Effector CD8-positive, alpha-beta T cell (primary cell): ENCODE measurements at regions not wholly inside any gene's neighbourhood (a gene's known extent, or its start where the extent isn't known, plus 50 kb on each side); places are given as distances from the start of the nearest gene placed in this dataset.
"Not testable (repeated sequence)": the region's sequence is repeated elsewhere in the genome, so short reads cannot be mapped to it uniquely, and the experiment has no call there.

Source experiments
- DNase-seq: peaks from one replicate; lab custom pipeline; 2025; lab: John Stamatoyannopoulos, UW

- DNase-seq: no peak
Measured at GRCh38 chr2:122322815-122323214, 567.4 kb downstream of the TSN start.

- DNase-seq: no peak
Measured at GRCh38 chr2:122323927-122324326, 568.5 kb downstream of the TSN start.

GRCh38 chr2:122326471-122326870, 571.0 kb downstream of the TSN start:
- DNase-seq: no peak

- no peak for DNase-seq
Measured at GRCh38 chr2:122328816-122329215, 573.4 kb downstream of the TSN start.

GRCh38 chr2:122329278-122329677, 573.8 kb downstream of the TSN start:
- no peak for DNase-seq

GRCh38 chr2:122333932-122334331, 578.5 kb downstream of the TSN start:
- DNase-seq: no peak

GRCh38 chr2:122338000-122338399, 582.5 kb downstream of the TSN start:
- no peak for DNase-seq

- DNase-seq: no peak
Measured at GRCh38 chr2:122340246-122340645, 584.8 kb downstream of the TSN start.

- no peak for DNase-seq
Measured at GRCh38 chr2:122341007-122341406, 585.6 kb downstream of the TSN start.

GRCh38 chr2:122352151-122352550, 596.7 kb downstream of the TSN start:
- DNase-seq: not testable (repeated sequence)

GRCh38 chr2:122357998-122358397, 602.5 kb downstream of the TSN start:
- no peak for DNase-seq

GRCh38 chr2:122358729-122359128, 603.3 kb downstream of the TSN start:
- no peak for DNase-seq

- DNase-seq: no peak
Measured at GRCh38 chr2:122363885-122364284, 608.4 kb downstream of the TSN start.

- DNase-seq: no peak
Measured at GRCh38 chr2:122366427-122366826, 611.0 kb downstream of the TSN start.

GRCh38 chr2:122366969-122367645, 611.7 kb downstream of the TSN start:
- DNase-seq: no peak

GRCh38 chr2:122367646-122368010, 612.2 kb downstream of the TSN start:
- DNase-seq: no peak

- DNase-seq: no peak
Measured at GRCh38 chr2:122368576-122369243, 613.3 kb downstream of the TSN start.

- DNase-seq: no peak
Measured at GRCh38 chr2:122378521-122378920, 623.1 kb downstream of the TSN start.

GRCh38 chr2:122384768-122385333, 629.4 kb downstream of the TSN start:
- DNase-seq: no peak

GRCh38 chr2:122388208-122388607, 632.8 kb downstream of the TSN start:
- no peak for DNase-seq

GRCh38 chr2:122389694-122390093, 634.2 kb downstream of the TSN start:
- DNase-seq: no peak

- DNase-seq: no peak
Measured at GRCh38 chr2:122390406-122390805, 635.0 kb downstream of the TSN start.

- no peak for DNase-seq
Measured at GRCh38 chr2:122391726-122392125, 636.3 kb downstream of the TSN start.
